Vagina (tissue), 2 donors: ENCODE measurements at regions not wholly inside any gene's neighbourhood (a gene's known extent, or its start where the extent isn't known, plus 50 kb on each side); places are given as distances from the start of the nearest gene placed in this dataset.

Experiments
- POLR2A ChIP-seq, 2 donors: fragments of 450-650 bp; IDR thresholded peaks; one replicate each; pipeline ENCODE4 v1.6.1; 2017; ENCODE audit warnings: antibody characterized with exemption in 2 of 2, mild to moderate bottlenecking in 2 of 2, moderate library complexity in 2 of 2
- POLR2AphosphoS5 ChIP-seq, 2 donors: sonication (generic); formaldehyde crosslinking; IDR thresholded peaks; one replicate each; pipeline ENCODE4 v1.9.0; 2017; ENCODE audit warnings: antibody characterized with exemption in 2 of 2, mild to moderate bottlenecking in 2 of 2, low read depth in 1 of 2; ENCODE audit not compliant: insufficient read depth in 1 of 2
- TF ChIP-seq, protein P1 (sequence below), 3 experiments: fragments of 450-650 bp in 2 of 3; fragments of 200-600 bp in 1 of 3; sonication (generic) in 1 of 3; IDR thresholded peaks; one replicate each; pipeline ENCODE4 v1.5.1; 2017 to 2019; ENCODE audit warnings: antibody characterized with exemption in 3 of 3, mild to moderate bottlenecking in 2 of 3, moderate library complexity in 2 of 3

DNA sequence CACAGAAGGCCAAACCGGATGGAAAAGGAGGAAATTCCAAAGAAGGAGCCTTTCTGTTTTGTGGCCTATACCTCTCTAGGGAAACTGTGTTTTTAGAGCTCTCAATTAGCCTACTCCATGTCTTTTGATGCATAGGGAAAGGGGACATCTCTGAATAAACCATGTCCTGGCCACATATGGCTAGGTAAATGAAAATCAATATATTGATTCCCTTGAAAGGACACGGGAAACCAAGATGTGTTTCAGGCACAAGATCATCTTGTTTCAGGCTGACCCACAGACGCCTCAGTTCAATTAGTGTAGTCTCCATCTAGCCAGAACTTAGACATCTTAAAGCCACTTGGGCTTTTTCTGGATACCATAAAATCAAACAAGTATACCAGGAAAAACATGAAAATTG is 363.1 kb downstream of the ENC1 start:
- TF ChIP-seq, protein P1, sequence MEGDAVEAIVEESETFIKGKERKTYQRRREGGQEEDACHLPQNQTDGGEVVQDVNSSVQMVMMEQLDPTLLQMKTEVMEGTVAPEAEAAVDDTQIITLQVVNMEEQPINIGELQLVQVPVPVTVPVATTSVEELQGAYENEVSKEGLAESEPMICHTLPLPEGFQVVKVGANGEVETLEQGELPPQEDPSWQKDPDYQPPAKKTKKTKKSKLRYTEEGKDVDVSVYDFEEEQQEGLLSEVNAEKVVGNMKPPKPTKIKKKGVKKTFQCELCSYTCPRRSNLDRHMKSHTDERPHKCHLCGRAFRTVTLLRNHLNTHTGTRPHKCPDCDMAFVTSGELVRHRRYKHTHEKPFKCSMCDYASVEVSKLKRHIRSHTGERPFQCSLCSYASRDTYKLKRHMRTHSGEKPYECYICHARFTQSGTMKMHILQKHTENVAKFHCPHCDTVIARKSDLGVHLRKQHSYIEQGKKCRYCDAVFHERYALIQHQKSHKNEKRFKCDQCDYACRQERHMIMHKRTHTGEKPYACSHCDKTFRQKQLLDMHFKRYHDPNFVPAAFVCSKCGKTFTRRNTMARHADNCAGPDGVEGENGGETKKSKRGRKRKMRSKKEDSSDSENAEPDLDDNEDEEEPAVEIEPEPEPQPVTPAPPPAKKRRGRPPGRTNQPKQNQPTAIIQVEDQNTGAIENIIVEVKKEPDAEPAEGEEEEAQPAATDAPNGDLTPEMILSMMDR (IDR thresholded peaks at IDR 0.05): no peak
- TF ChIP-seq POLR2A (IDR thresholded peaks at IDR 0.05) (no peak), POLR2AphosphoS5 (IDR thresholded peaks at IDR 0.05; ENCODE audit: insufficient read depth in 1 of 2, low read depth in 1 of 2) (no peak)
